Duodenal mucosa (tissue), 2 donors: ENCODE measurements at regions not wholly inside any gene's neighbourhood (a gene's known extent, or its start where the extent isn't known, plus 50 kb on each side); places are given as distances from the start of the nearest gene placed in this dataset.
A peak's percentile ranks its signal among the peaks of the same experiment; 100 is the strongest.
"Not testable (repeated sequence)": the region's sequence is repeated elsewhere in the genome, so short reads cannot be mapped to it uniquely, and the experiment has no call there.

Experiments used
- H3K27ac ChIP-seq: one replicate; pipeline ENCODE4 v1.7.0; 2013; ENCODE audit warnings: low read depth, low read length
- H3K27me3 ChIP-seq, 2 donors: one replicate each; pipeline ENCODE4 v1.7.0; 2013; ENCODE audit warnings: low read length in 2 of 2, control low read depth in 1 of 2; ENCODE audit not compliant: insufficient read depth in 2 of 2, control insufficient read depth in 1 of 2
- H3K36me3 ChIP-seq, 2 donors: one replicate each; pipeline ENCODE4 v1.7.0; 2013; ENCODE audit warnings: low read length in 2 of 2, control low read depth in 1 of 2; ENCODE audit not compliant: insufficient read depth in 2 of 2, control insufficient read depth in 1 of 2
- H3K4me1 ChIP-seq, 2 donors: one replicate each; pipeline ENCODE4 v1.7.0; 2013; ENCODE audit warnings: low read length in 2 of 2, control low read depth in 1 of 2; ENCODE audit not compliant: insufficient read depth in 2 of 2, control insufficient read depth in 1 of 2
- H3K4me3 ChIP-seq, 2 donors: one replicate each; pipeline ENCODE4 v1.7.0; 2013; ENCODE audit warnings: low read length in 2 of 2, low read depth in 1 of 2
- H3K9ac ChIP-seq, 2 donors: one replicate each; pipeline ENCODE4 v1.7.0; 2013; ENCODE audit warnings: low read length in 2 of 2, low read depth in 1 of 2
- H3K9me3 ChIP-seq, 2 donors: one replicate each; pipeline ENCODE4 v1.7.0; 2013; ENCODE audit warnings: low read length in 2 of 2, control low read depth in 1 of 2; ENCODE audit not compliant: control insufficient read depth in 1 of 2

DNA sequence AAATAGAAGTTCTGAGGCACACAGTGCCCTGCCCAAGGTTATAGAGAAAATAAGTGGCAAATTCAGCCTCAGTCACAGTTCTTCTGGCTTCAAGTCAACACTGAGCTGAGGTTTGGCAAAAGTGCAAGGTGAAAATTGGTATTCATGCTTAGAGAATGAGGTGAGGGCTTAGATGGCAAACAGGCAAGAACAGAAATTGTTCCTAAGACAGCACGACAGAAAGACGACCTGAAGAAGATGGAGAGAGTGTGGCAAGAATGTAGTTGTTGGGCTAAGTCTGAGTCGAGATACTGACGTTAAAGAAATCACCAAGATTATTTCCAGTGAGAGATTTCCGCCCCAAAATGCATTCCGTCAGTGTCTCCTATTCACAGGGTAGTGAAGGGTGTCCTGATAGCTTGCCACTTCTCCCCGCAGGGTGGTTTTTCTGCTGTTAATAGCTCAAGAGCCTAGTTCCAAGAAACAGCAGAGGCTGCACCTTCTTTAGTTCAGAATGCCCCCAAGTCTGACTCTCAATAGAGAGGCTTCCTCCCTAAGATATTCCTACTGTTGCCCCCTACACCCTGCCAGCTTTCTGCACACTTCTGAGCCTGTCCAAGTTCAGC, 260.8 kb upstream of the AMIGO2 start:
- Histone ChIP-seq H3K9me3 (no peaks in the 10 kb centered on the region), H3K36me3 (no peaks in the 10 kb centered on the region), H3K9ac (no peak overlapping the region), H3K27me3 (no peaks in the 10 kb centered on the region), H3K4me3 (no peak overlapping the region), H3K4me1 (no peaks in the 10 kb centered on the region), H3K27ac (no peak overlapping the region)

- Histone ChIP-seq H3K27ac (no peak overlapping the region), H3K27me3 (no peaks in the 10 kb centered on the region), H3K9ac (no peak overlapping the region), H3K9me3 (no peaks in the 10 kb centered on the region), H3K4me3 (no peak overlapping the region), H3K36me3 (no peaks in the 10 kb centered on the region), H3K4me1 (no peaks in the 10 kb centered on the region)
Measured at GRCh38 chr12:47337581-47337980, 257.8 kb upstream of the AMIGO2 start.

GRCh38 chr12:47333271-47333858, 253.6 kb upstream of the AMIGO2 start:
- not testable (repeated sequence) for H3K27me3 ChIP-seq, H3K9ac ChIP-seq, H3K27ac ChIP-seq, H3K4me1 ChIP-seq, H3K9me3 ChIP-seq, H3K4me3 ChIP-seq, H3K36me3 ChIP-seq

- Histone ChIP-seq H3K9ac (no peak overlapping the region), H3K27me3 (no peaks in the 10 kb centered on the region), H3K4me1 (no peaks in the 10 kb centered on the region), H3K36me3 (no peaks in the 10 kb centered on the region), H3K4me3 (no peak overlapping the region), H3K9me3 (no peaks in the 10 kb centered on the region), H3K27ac (no peak overlapping the region)
Measured at GRCh38 chr12:47328831-47329545, 249.2 kb upstream of the AMIGO2 start.

DNA sequence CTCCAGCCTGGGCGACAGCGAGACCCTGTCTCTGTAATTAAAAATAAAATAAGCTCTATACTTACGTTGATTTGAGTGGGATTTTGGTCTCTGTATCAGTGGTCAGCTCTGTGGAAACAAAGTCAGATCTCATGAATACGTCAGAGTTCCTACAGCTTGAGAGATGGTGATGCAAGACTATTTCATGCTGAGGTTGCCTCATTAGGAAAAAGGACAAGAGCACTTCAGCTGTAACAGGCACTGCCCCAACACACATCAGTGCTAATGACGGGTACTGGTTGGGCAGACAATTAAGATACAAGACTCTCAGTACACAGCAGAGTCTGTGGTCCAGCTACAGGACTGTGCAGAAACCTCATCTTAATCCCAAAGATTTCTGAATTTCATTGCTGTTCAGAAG, 246.4 kb upstream of the AMIGO2 start:
- no peak overlapping the region for H3K4me3 ChIP-seq
- no peak overlapping the region for H3K9ac ChIP-seq
- no peaks in the 10 kb centered on the region for H3K4me1 ChIP-seq
- H3K27ac ChIP-seq, result no peak overlapping the region
- H3K27me3 ChIP-seq, result no peaks in the 10 kb centered on the region
- H3K36me3 ChIP-seq, result no peaks in the 10 kb centered on the region
- H3K9me3 ChIP-seq, result no peaks in the 10 kb centered on the region

DNA sequence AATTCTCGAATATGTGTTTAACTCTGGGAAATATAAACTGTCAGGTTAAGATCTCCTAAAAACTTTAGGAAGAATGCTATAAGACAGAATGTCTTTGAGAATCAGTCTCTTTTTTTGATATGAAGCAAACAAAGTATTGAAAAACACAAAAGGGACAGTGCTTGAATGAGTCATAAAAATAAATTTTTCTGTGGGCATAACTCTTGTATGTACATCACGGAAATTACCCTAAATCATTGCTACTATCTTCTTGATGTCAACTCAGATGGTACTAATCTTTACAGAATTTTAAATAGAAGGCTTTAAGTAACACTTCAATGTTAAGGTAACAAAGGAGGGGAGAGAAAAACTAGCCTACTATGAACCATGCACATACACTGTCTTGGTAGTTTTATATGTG, 244.0 kb upstream of the AMIGO2 start:
- Histone ChIP-seq H3K27me3 (no peaks in the 10 kb centered on the region), H3K36me3 (no peaks in the 10 kb centered on the region), H3K27ac (no peak overlapping the region), H3K4me1 (no peaks in the 10 kb centered on the region), H3K9ac (no peak overlapping the region), H3K4me3 (no peak overlapping the region), H3K9me3 (no peaks in the 10 kb centered on the region)

- Histone ChIP-seq H3K4me3 (no peak overlapping the region), H3K9me3 (no peaks in the 10 kb centered on the region), H3K27me3 (no peaks in the 10 kb centered on the region), H3K27ac (no peak overlapping the region), H3K4me1 (peaks cover 4 to 5% of the 10 kb centered on the region in 2 donors), H3K9ac (no peak overlapping the region), H3K36me3 (no peaks in the 10 kb centered on the region)
Measured at GRCh38 chr12:47321436-47321835, 241.7 kb upstream of the AMIGO2 start.

- Histone ChIP-seq H3K9ac (no peak overlapping the region), H3K27ac (no peak overlapping the region), H3K36me3 (no peaks in the 10 kb centered on the region), H3K27me3 (no peaks in the 10 kb centered on the region), H3K9me3 (no peaks in the 10 kb centered on the region), H3K4me1 (peaks cover 4 to 5% of the 10 kb centered on the region in 2 donors), H3K4me3 (no peak overlapping the region)
Measured at GRCh38 chr12:47319746-47320145, 240.0 kb upstream of the AMIGO2 start.

GRCh38 chr12:47318963-47319362, 239.2 kb upstream of the AMIGO2 start:
- Histone ChIP-seq H3K9ac (no peak overlapping the region), H3K27me3 (no peaks in the 10 kb centered on the region), H3K27ac (no peak overlapping the region), H3K4me1 (peaks cover 4 to 5% of the 10 kb centered on the region in 2 donors), H3K9me3 (no peaks in the 10 kb centered on the region), H3K4me3 (no peak overlapping the region), H3K36me3 (no peaks in the 10 kb centered on the region)

DNA sequence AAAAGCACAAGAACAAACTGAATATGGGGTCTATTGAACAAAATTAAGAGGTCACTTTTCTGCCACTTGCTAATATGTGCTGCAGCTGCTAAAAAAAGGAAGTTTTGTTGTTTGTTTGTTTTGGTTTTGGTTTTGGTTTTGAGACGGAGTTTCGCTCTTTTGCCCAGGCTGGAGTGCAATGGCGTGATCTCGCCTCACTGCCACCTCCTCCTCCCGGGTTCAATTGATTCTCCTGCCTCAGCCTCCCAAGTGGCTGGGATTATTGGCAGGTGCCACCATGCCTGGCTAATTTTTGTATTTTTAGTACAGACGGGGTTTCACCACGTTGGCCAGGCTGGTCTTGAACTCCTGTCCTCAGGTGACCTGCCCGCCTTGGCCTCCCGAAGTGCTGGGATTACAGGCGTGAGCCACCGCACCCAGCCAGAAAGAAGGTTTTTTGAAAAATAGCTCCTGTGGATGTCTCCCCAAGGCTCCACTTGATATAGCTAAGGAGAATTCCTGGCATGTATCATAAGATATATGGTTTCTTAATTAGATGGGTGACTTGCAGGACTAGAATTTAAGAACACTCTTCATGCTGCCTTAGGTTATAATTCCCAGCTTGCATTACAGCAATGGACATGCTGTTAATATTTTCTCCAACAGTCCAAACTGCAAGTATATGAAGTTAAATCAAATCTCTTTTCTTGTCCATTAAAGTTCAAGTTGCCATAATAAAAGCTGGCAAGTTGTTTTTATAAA, 237.6 kb upstream of the AMIGO2 start:
- Histone ChIP-seq H3K27me3 (no peaks in the 10 kb centered on the region), H3K4me3 (peak overlapping the region in 1 of 2 donors; percentile 18), H3K9ac (no peak overlapping the region)

More for the DNA sequence above, 237.6 kb upstream of the AMIGO2 start:
- H3K9me3 ChIP-seq, result no peaks in the 10 kb centered on the region
- H3K36me3 ChIP-seq, result no peaks in the 10 kb centered on the region
- H3K4me1 ChIP-seq, result peaks cover 4 to 9% of the 10 kb centered on the region in 2 donors
- H3K27ac ChIP-seq, result no peak overlapping the region
